ENCODE measurements at regions not wholly inside any gene's neighbourhood (a gene's known extent, or its start where the extent isn't known, plus 50 kb on each side); places are given as distances from the start of the nearest gene placed in this dataset.
"Not testable (repeated sequence)": the region's sequence is repeated elsewhere in the genome, so short reads cannot be mapped to it uniquely, and the experiment has no call there.

DNA sequence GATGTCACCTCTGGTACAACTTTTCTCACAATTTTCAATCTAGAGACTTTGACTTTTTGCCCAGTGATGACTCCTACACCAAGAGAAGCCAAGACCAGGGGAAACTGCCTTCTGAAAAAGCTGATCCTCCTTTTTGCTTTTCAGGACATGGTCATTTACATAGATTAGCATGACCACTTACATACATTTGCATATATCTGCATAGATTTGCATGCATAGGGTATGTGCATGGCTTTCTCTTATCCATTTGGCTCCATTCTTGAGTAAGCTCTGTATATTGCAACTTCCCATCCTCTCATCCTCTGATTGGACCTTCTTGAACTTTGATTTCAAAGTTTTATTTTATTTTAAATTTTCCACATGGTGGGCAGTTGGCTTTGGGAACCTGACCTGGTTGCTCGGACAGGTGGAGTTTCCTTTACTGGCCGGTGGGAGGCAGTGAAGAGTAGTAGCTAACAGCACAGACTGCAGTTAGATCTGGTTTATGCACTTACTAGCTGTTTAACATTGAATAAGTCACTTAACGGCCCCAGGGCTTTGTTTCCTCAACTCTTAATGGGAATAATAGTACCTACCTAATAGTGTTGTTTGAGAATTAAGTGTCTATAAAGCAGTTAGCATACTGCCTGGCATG is 92.9 kb downstream of the GPR139 start:
- Mint-ChIP-seq H3K4me3 (no peak overlapping the region), H3K9me3 (no peaks in the 10 kb centered on the region), H3K27ac (no peak overlapping the region), H3K27me3 (peaks cover 19% of the 10 kb centered on the region), H3K4me1 (no peaks in the 10 kb centered on the region)
- ATAC-seq (no peak), DNase-seq (no peak)

DNA sequence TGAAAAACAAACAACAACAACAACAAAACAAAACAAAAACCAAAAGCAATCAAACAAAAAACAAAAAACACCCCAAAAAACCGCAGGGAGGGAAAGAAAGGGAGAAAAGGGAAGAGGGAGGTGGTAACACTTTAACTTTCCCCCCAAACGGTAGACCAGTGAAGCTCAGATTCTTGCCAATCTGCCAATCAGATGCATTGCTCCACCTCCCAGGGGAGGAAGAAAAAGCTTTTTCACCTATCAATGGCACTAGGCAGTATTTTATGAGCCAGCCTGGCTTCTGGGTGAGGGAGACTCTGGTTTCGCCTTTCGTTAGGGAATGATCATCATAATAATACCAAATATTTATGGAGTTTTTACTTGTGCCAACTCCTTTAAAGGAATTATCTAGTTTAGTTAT is 94.1 kb downstream of the GPR139 start:
- ATAC-seq, result no peak
- no peak overlapping the region for H3K27ac Mint-ChIP-seq
- no peak overlapping the region for H3K4me3 Mint-ChIP-seq
- H3K9me3 Mint-ChIP-seq, result no peaks in the 10 kb centered on the region
- DNase-seq, result no peak
- H3K27me3 Mint-ChIP-seq, result peaks cover 25% of the 10 kb centered on the region
- no peaks in the 10 kb centered on the region for H3K4me1 Mint-ChIP-seq

DNA sequence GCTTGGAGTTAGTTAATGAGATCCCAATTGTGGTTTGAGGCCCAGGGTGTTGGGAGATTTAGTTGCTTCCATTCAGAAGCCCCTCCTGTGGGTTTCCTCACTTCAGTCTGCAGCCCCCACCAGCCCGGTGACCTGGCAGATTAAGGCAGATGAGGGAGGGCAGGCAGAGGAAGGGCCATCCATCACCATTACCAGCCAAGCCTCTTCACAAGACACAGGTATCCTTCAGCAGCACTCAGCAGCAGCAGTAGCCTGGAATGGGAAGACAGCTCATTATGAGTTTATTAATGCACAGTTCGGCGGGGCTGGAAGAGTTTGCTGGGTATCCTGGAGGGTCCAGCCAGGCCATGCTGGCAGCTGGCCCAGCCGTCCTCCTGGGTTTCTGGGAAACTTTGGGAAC is 90.0 kb upstream of the GPRC5B start:
- no peaks in the 10 kb centered on the region for H3K9me3 Mint-ChIP-seq
- DNase-seq, result no peak
- H3K27me3 Mint-ChIP-seq, result peaks cover 17% of the 10 kb centered on the region
- no peaks in the 10 kb centered on the region for H3K4me1 Mint-ChIP-seq
- no peak overlapping the region for H3K4me3 Mint-ChIP-seq
- ATAC-seq, result no peak
- H3K27ac Mint-ChIP-seq, result no peak overlapping the region

DNA sequence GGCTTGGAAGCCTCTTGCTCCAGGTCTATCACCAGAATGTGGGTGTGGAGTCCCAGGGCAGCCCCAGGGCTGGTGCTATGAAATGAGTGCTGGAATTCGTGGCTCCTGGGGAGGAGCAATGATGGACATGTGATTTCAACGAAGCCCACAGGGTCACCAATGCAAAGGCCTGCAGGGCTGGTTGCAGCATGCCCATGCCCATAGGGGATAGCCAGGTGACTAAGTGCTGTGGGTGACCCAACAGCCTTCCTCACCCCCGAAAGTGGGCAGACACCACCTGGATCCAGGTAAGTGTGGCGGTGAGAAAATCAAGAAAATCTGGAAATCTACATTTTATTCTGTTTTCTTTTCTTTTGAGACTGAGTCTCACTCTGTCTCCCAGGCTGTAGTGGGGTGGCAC is 87.5 kb upstream of the GPRC5B start:
- DNase-seq (no peak), ATAC-seq (no peak)
- H3K4me1 Mint-ChIP-seq, result no peaks in the 10 kb centered on the region
- H3K27ac Mint-ChIP-seq, result no peak overlapping the region
- H3K27me3 Mint-ChIP-seq, result peaks cover 14% of the 10 kb centered on the region
- H3K4me3 Mint-ChIP-seq, result no peak overlapping the region
- H3K9me3 Mint-ChIP-seq, result no peaks in the 10 kb centered on the region

DNA sequence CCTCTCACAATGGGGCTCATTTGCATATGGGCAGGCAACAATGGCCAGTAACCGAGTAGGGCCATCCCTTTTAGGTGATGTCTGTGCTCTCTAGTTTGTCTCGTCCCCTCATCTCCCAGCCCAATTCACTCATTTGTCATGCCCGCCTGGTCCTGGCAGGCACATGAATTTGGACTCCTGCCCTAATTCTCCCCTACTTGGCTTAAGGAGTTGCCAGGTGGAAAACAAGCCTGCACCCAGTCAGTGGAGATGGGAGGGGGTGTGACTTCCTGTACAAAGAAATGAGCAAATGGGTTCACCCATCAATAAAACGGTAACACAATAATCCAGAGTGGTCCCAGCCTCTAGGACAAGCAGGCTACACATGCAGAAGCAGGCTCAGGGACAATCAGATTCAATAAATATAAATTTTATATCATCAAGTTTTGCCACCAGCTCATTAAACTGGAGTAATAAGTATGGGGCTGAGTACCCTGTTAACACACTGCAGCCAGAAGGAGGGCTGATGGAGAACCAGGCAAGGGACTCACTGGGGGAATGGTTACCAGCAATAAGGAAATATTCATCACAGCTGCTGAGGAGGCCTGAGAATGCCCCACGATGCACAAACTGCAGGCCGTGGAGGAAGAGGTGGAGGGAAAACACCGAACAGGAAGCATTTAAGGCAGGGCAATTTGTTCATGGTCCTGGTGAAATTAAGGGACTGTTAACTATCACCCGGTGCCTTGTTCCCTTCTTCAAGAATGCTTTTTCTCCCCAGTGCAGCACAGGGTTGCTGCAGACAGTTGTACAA is 84.4 kb upstream of the GPRC5B start:
- H3K27ac Mint-ChIP-seq, result peak overlapping the region in 1 of 2 donors; percentile 22
- no peak for ATAC-seq

DNA sequence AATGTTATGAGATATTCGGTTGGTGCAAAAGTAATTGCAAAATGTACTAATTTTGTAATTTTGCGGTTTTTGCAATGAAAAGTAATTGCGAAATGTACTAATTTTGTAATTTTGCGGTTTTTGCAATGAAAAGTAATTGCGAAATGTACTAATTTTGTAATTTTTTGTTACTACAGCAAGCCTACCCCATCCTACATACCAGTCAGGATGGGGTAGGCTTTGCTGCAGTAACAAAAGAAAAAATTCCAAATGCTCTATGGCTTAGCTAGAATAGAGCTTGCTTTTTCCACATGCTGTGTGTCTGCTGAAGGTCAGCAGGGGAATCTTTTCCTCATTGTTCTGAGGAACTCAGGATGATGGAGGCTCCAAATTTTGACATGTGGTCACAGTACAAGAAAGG is 83.3 kb upstream of the GPRC5B start:
- Mint-ChIP-seq H3K27me3 (peaks cover 16% of the 10 kb centered on the region), H3K4me3 (no peak overlapping the region), H3K27ac (no peak overlapping the region), H3K4me1 (no peaks in the 10 kb centered on the region), H3K9me3 (no peaks in the 10 kb centered on the region)
- DNase-seq (no peak), ATAC-seq (no peak)

More for the DNA sequence above, 84.4 kb upstream of the GPRC5B start:
- no peak overlapping the region for H3K4me3 Mint-ChIP-seq
- no peaks in the 10 kb centered on the region for H3K9me3 Mint-ChIP-seq
- no peaks in the 10 kb centered on the region for H3K4me1 Mint-ChIP-seq
- H3K27me3 Mint-ChIP-seq, result peaks cover 16% of the 10 kb centered on the region
- DNase-seq, result no peak

DNA sequence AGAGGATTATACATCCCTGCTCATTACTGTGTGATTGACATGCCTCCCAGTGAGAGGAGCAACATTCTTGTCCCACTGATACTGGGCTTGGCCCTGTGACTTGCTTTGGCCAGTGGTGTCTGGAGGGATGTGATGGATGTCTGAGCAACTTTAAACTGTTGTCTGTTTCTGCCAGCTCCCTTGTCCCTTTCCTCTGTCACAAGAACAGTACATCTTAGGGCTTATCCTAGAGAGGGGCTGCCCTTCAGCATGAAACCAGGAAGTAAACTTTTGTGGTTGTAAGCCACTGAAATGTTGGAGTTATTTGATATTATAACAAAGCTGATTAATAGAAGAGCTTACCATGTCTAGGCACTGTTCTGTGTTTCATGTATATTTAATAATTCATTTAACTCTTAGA is 82.9 kb upstream of the GPRC5B start:
- ATAC-seq (no peak), DNase-seq (no peak)
- no peak overlapping the region for H3K27ac Mint-ChIP-seq
- H3K9me3 Mint-ChIP-seq, result no peaks in the 10 kb centered on the region
- peaks cover 16% of the 10 kb centered on the region for H3K27me3 Mint-ChIP-seq
- H3K4me3 Mint-ChIP-seq, result no peak overlapping the region
- H3K4me1 Mint-ChIP-seq, result no peaks in the 10 kb centered on the region

DNA sequence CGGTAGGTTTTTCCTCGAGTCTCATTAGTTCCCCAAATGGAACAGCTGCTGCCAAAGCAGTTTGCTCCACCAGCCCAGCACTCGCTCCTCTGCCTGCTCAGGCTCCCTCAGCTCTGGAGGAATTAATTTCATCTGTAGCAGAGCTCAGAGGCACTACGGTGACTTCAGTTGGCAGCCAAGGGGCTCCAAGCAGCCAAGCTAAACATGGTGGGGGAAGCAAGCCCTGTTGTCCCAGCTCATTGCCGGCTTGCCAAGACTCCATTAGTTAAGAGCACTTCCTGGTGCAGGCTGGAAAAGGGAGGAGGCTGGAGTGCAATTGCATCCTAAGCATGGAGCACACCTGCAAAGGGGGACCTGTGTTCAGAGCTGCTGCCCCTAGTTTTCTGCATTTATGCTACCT is 78.7 kb upstream of the GPRC5B start:
- H3K4me1 Mint-ChIP-seq, result no peaks in the 10 kb centered on the region
- peaks cover 30% of the 10 kb centered on the region for H3K27me3 Mint-ChIP-seq
- DNase-seq (no peak), ATAC-seq (no peak)
- H3K9me3 Mint-ChIP-seq, result no peaks in the 10 kb centered on the region
- no peak overlapping the region for H3K4me3 Mint-ChIP-seq
- no peak overlapping the region for H3K27ac Mint-ChIP-seq

DNA sequence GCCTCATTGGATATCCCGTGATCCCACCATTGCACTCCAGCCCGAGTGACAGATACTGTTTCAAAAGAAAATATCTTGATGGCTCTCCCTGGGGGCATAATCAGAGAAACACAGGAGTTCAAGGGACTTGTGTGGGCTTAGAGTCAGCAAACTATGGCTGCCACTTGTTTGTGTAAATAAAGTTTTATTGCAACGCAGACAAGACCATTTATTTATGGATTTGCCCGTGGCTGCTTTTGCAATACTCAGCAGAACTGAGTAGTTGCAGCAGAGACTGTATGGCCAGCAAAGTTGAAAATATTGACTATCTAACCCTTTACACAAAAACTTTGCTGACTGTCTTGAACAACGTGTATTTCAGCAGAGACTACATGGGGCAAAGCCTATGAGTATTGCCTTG is 75.5 kb upstream of the GPRC5B start:
- no peak overlapping the region for H3K4me3 Mint-ChIP-seq
- no peak for ATAC-seq
- H3K27me3 Mint-ChIP-seq, result peaks cover 14% of the 10 kb centered on the region
- peak overlapping the region in 1 of 2 donors; percentile 1 for H3K27ac Mint-ChIP-seq
- no peaks in the 10 kb centered on the region for H3K4me1 Mint-ChIP-seq
- DNase-seq, result no peak
- no peaks in the 10 kb centered on the region for H3K9me3 Mint-ChIP-seq

DNA sequence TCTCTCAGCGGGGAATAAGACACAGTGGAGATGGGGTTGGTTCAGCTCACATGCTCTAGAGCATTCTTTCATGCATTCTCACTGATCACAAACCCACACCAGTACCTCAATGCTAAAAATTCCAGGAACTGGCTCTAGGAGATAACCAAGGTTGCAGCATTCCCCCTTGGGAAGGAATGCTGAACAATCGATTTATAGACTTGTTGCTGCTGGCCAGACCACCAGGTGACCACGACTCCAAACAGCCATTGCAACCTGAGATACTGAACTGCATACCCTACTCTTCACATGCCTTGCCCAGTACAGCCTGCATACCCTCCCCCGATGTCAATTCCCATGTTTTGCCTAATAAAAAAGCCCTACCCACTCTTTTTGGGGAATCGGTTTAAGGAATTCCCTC is 75.1 kb upstream of the GPRC5B start:
- no peaks in the 10 kb centered on the region for H3K9me3 Mint-ChIP-seq
- DNase-seq (no peak), ATAC-seq (no peak)
- H3K27me3 Mint-ChIP-seq, result peaks cover 14% of the 10 kb centered on the region
- no peak overlapping the region for H3K27ac Mint-ChIP-seq
- H3K4me1 Mint-ChIP-seq, result no peaks in the 10 kb centered on the region
- no peak overlapping the region for H3K4me3 Mint-ChIP-seq

DNA sequence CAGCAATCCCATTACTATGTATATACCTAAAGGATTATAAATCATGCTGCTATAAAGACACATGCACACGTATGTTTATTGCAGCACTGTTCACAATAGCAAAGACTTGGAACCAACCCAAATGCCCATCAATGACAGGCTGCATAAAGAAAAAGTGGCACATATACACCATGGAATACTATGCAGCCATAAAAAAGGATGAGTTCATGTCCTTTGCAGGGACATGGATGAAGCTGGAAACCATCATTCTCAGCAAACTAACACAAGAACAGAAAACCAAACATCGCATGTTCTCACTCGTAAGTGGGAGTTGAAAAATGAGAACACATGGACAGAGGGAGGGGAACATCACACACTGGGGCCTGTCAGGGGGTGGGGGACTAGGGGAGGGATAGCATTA is 71.2 kb upstream of the GPRC5B start:
- DNase-seq, H3K27ac Mint-ChIP-seq, H3K4me3 Mint-ChIP-seq, H3K4me1 Mint-ChIP-seq, ATAC-seq, H3K9me3 Mint-ChIP-seq: not testable (repeated sequence)
- H3K27me3 Mint-ChIP-seq, result peaks cover 14% of the 10 kb centered on the region

DNA sequence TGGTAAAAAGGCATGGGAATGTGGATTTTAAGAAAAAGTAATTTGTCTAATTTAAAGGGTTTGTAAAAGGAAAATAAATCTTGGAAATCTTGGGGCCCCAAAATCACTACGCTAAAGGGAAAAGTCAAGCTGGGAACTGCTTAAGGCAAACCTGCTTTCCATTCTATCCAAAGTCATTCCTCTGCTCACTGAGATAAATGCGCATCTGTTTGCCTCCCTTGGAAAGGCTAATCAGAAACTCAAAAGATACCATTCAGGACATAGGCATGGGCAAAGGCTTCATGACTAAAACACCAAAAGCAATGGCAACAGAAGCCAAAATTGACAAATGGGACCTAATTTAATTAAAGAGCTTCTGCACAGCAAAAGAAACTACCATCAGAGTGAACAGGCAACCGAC is 70.4 kb upstream of the GPRC5B start:
- H3K27ac Mint-ChIP-seq, H3K4me1 Mint-ChIP-seq, H3K4me3 Mint-ChIP-seq, DNase-seq, ATAC-seq, H3K9me3 Mint-ChIP-seq: not testable (repeated sequence)
- H3K27me3 Mint-ChIP-seq, result peaks cover 11% of the 10 kb centered on the region

DNA sequence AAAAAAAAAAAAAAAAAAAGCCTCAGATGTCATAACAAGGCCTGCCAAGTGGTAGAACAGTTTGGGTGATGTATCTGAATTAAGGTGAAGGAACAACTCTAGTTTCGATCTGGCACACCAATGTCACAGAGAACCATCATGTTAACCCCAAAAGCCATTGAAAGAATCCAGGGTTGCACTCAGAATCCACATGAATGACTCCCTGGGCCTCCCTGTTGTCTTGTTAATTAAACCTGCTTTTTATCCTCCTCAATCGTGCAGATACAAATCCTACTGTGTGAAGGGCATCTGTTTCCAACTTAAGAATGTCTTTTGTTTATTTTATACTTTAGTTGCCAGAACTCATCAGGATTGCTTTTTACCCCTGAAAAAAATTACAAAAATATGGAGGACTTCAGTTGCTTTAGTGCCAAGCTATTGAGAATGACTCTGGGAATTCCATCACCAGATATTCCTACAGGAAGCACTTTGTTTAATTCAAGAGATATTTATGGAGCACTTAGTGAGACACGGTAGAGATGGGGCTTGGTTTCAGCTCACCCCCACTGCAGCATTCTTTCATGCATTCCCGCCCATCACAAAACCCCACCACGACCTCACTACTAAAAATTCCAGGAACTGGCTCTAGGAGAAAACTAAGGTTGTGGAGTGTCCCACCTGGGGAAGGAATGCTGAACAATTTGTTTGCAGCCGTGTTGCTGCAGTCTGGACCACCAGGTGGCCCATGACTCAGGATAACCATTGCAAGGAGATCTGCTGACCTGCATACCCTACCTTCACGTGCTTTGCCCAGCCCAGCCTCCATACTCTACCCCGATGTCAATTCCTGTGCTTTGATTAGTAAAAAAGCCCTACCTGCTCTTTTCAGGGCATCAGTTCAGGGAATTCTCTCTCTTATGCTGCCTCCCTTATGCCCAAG is 63.8 kb upstream of the GPRC5B start:
- no peaks in the 10 kb centered on the region for H3K9me3 Mint-ChIP-seq
- no peak for DNase-seq
- H3K4me3 Mint-ChIP-seq, result no peak overlapping the region
- ATAC-seq, result no peak
- peaks cover 25% of the 10 kb centered on the region for H3K27me3 Mint-ChIP-seq
- no peak overlapping the region for H3K27ac Mint-ChIP-seq
- H3K4me1 Mint-ChIP-seq, result no peaks in the 10 kb centered on the region

DNA sequence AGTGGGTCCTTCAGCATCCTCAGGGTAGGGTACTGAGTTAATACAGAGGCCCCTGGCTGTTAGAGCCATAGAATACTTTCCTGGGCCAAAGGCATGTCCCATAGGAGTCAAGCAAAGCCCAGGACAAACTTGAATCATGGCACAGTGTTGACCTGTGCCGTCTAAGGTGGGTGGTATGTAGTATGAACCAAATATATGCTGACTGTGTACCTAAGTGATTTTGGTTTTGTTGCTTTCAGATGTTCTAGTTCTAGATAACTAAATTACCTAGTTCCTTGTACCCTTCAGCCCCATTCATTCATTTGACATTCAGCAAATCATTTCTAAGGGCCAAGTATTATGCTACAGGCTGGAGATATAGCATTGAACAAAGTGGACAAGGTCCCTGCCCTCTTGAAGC is 61.3 kb upstream of the GPRC5B start:
- Mint-ChIP-seq H3K27me3 (peaks cover 26% of the 10 kb centered on the region), H3K4me3 (no peak overlapping the region), H3K9me3 (no peaks in the 10 kb centered on the region), H3K27ac (no peak overlapping the region), H3K4me1 (no peaks in the 10 kb centered on the region)
- ATAC-seq (no peak), DNase-seq (no peak)

DNA sequence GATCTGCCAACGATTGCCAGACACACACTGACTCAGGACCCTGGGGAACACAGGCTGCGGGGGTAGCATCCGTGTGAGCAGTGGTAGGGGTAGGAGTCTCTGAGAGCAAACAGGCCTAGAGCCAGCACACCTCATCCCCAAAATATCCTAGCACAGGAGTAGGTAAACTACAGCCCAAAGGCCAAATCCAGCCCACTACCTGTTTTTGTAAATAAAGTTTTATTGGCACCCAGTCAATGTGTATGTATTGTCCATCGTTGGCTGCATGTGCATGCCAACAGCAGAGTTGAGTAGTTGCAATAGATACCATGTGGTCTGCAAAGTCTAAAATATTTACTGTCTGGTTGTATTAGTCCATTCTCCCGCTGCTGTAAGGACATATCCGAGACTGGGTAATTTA is 55.5 kb upstream of the GPRC5B start:
- Mint-ChIP-seq H3K9me3 (no peaks in the 10 kb centered on the region), H3K4me3 (no peak overlapping the region), H3K27me3 (peaks cover 22% of the 10 kb centered on the region), H3K4me1 (no peaks in the 10 kb centered on the region), H3K27ac (no peak overlapping the region)
- ATAC-seq (no peak), DNase-seq (no peak)

DNA sequence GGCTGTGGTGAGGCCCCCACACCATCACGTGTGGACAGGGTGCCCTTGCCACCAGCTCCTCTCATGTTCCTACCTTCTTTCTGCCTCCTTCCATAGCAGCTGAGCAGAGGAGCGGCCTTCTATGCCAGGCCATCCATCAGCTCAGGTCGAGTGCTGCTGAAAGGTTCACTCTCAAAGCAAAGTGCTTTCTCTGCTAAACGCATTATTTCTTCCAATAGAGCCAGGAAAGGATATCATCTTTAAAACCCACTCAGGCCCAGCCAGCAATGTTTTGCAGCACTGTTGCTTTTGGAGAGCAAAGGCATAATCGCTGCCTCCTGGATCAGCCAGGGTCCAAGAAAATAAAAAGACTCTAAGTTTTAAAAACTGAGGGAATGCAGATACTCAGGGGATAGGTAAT is 54.9 kb upstream of the GPRC5B start:
- DNase-seq (no peak), ATAC-seq (no peak)
- no peak overlapping the region for H3K27ac Mint-ChIP-seq
- H3K9me3 Mint-ChIP-seq, result no peaks in the 10 kb centered on the region
- peaks cover 28% of the 10 kb centered on the region for H3K27me3 Mint-ChIP-seq
- no peaks in the 10 kb centered on the region for H3K4me1 Mint-ChIP-seq
- H3K4me3 Mint-ChIP-seq, result no peak overlapping the region

All from stimulated activated naive CD8-positive, alpha-beta T cell treated with anti-CD3 and anti-CD28 coated beads, Interleukin-15, amount 100 ng/mL, for 72 hours (primary cell).